Mammary epithelial cell (primary cell): ENCODE measurements at regions not wholly inside any gene's neighbourhood (a gene's known extent, or its start where the extent isn't known, plus 50 kb on each side); places are given as distances from the start of the nearest gene placed in this dataset.

Source experiments
- CTCF ChIP-seq, 2 donors: IDR thresholded peaks in 1 of 2; conservative IDR thresholded peaks in 1 of 2; 2 replicates each; pipeline ENCODE4 v1.5.1; 2011 to 2012; ENCODE audit warnings: inconsistent platforms in 2 of 2, low read length in 2 of 2, mild to moderate bottlenecking in 2 of 2, control low read depth in 1 of 2, low read depth in 1 of 2; ENCODE audit not compliant: insufficient read depth in 1 of 2; ENCODE audit errors: extremely low read depth in 1 of 2
- EZH2 ChIP-seq: IDR thresholded peaks from 2 replicates; pipeline ENCODE4 v1.6.1; 2012; ENCODE audit warnings: low read length, inconsistent platforms, borderline replicate concordance

- TF ChIP-seq CTCF (conservative IDR thresholded peaks at IDR 0.05 in 1 of 2, IDR thresholded peaks at IDR 0.05 in 1 of 2; ENCODE audit: extremely low read depth in 1 of 2, insufficient read depth in 1 of 2, low read depth in 1 of 2, low read length in 2 of 2) = no peak
- no peak for TF ChIP-seq EZH2
These were observed 138.6 kb upstream of the UFM1 start for GRCh38 chr13:38210928-38211596.
